HG03064 (cell line): ENCODE measurements at regions not wholly inside any gene's neighbourhood (a gene's known extent, or its start where the extent isn't known, plus 50 kb on each side); places are given as distances from the start of the nearest gene placed in this dataset.

ENCODE experiments used
- ATAC-seq: cut with Tn5 transposase; IDR thresholded peaks from one replicate; pipeline ENCODE4 v1.9.1; 2021; ENCODE audit warnings: low read depth; ENCODE audit not compliant: unreplicated experiment

DNA sequence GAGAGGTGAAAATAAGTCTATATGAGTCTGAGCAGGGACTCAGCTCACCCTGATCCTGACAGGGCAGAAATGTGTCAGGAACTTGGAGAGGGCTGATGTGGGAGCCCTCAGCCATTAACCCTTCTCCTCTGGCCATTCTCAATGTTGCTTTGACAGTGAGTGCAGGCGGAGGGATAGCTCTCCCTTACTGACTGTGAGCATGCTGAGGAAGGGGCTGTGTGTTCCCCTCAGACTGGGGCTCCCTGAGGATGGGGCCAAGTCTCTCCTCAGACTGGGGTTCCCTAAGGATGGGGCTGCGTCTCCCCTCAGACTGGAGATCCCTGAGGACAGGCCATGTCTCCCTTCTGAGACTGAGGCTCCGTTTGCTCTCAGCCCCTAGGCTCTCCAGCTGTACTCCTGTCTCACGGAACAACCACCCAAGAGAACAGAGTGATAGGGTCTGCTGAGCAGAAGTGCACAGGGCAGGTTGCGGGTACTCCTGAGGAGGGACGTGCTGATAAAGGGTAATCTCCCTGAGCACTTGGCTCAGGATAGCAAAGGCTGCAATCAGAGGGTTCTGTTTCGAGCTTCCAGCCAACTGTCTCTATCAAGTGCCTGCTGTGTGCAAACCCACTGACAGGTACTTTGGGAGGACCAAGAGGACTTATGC, 141.0 kb downstream of the MRPL14 start:
- ATAC-seq: no peak

DNA sequence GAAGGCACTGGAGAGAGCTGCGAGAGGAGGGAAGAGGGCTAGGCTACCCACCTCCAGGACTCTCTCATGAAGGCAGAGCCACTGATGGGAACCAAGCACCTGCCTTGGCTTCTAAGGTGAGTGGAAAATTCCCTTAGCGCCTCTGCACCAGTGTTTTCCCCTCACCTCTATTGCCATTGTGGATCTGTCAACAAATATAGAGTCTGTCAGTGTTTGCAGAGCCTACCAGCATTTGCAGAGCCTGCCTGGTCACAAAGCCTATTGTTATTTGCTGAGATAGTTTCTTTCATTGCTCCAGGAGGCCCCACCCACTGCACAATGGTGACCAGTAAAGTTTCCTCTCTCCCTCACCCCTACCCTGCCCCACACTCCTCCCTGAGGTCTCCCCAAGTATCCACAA, 141.9 kb downstream of the MRPL14 start:
- no peak for ATAC-seq

DNA sequence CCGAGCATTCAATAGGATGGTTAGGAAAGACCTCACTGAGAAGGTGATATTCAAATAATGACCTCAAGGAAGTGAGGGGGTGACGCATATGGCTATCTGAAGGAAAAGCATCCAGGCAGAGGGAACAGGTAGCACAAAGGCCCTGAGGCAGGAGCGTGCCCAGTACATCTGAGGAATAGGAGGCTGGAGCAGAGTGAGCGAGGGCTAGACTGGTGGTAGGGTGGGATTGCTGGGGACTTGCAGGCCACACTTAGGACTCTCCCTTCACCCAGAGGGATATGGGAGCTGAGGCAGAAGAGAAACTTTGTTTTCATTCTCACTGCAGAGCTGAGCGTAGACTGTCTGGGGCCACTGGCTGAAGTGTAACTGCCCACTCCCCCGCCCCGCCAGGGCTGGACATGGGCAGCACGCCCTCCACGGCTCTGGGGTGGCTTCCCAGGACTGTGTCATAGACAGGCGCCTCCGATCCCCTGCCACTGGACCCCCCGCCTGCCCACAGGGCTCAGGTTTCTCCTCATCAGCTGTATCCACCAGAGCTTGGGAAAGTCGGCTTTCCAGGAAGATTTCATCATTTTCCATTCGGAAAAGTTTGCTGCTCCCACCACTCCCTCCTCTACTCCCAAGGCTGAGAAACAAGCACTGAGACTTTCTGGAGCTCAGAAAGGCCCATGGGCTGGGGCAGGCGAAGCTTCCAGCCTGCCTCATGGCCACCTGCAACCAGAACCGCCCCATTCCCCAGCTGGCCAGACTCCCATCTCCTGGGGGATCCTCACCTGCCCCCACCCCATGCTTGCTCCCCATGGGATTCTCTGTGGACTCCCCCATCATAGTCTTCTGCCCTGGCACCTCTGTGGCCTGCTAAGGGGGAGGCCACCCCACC, 142.6 kb downstream of the MRPL14 start:
- ATAC-seq: no peak

DNA sequence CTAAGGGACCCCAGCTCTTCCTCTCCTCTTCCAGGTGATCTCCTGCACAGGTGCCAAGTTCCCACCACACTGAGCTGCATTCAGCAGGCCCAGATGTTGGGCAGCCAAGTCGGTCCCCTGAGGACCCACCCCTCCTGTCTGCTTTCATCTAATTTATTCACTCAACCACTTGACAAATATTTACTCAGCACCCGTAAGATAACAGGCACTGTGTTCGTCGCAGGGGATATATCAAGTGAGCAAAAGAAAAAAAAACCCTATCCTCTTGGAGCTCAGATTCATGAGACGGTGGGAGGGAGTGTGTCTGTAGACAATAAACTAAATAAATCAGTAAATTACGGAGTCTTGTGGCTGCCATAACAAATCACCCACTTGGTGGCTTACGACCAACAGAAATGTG, 143.6 kb downstream of the MRPL14 start:
- no peak for ATAC-seq

DNA sequence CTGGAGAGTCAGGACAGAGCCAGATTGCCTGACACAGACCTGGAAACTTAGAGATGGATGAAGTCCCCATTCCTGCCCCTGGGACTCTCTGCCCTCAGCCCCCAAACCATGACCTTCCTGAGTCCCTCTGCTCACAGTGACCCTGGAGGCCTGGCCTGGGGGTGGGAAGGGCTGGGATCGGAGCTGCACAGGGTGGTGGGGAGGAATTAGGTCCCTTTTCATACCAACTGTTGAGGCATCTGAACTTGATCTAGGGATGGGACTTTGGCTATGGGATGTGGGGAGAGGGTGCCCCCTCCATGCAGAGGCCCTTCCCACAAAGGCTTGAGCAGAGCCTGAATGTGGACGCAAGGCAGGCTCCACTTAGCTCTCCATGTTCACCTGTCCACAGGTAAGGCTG, 144.1 kb downstream of the MRPL14 start:
- no peak for ATAC-seq

DNA sequence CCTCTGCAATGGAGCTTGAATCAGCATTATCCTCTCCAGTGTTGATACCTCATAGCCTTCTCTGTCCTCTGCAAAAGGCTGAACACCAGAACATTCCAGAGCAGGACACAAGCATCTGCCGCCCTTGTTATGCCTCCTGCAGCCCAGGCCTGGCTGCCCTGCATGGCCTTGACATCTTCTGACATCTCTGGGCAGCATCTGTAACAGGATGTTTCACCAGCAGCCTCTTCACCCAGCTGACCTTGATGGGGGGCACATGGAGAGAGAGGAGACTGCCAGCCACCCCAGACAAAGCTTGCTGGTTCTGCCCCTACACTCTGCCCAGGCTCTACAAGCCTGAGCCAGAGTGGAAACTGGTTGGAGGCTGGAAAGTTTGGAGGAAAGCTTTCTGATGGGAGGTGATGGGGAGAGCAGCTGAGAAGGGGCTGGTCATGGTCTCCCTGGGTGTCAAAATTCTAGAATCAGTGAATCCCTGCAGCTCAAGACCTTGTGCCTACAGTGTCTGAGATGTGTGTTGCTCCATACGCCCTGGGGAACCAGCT, 145.1 kb downstream of the MRPL14 start:
- no peak for ATAC-seq

DNA sequence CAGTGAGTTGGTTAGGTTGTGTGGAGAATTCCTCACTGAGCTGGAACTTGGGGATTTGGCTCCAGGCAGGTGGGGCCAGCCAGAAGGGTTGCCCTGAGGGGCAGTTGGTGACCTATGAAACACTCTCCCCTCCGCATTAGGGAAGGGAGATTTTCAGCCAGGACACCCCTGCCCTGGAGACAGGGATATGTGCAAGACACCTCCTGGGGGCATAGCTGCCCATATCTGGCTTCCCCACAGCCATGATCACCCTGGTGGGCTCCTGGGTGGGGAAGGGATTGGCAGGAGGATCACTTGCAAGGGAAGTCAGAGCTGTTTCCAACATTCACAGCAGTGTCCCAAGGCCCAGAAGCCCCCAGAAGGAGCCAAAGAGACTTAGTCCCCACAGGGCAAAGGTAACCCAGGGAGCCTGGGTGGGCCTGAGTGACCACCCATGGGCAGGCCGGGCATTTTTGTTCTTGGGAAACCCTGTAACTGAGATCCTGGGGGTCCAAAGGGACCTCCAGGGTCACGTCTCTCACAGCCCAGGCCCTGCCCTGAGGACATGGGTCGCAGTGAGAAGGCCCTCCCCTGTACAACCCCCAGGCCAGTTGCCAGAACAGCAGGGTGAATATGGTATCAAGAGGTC, 145.8 kb downstream of the MRPL14 start:
- ATAC-seq: no peak

DNA sequence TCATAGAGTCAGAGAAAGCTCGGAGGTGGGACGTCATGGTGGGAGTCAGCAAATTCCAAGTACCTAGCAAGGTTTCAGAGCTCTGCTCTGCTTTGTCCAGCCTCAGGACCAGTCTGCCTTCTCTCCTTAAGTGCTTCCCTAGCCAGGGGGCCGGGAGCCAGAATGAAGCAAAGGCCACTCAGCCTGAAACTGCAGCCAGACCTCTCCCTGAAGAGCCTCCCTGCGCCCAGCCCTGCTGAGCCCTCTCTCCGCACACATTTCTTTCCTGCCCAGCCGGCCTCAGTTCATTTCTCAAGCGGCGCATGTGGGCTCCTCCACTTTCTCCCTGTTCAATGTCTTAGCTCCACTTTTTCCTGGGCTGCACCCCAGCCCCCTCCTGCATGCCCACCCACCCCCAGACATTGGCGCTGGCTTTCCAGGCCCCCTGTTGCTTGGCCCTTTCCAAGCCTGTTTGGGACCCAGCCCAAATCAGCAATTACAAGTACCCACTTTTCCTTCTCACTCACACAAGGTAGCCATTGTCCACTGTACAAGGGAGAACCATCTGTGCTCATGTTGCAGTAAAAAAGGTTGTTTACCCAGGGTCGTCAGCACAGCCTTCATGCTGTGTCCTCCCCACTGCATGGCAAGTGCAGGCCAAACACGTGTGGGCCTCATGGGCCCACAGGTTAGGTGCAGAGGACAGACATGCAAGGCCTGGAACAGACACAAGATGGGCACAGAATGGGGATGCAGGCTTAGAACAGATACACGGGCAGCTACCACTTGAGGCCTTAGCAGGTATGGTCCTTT, 147.1 kb downstream of the MRPL14 start:
- no peak for ATAC-seq

DNA sequence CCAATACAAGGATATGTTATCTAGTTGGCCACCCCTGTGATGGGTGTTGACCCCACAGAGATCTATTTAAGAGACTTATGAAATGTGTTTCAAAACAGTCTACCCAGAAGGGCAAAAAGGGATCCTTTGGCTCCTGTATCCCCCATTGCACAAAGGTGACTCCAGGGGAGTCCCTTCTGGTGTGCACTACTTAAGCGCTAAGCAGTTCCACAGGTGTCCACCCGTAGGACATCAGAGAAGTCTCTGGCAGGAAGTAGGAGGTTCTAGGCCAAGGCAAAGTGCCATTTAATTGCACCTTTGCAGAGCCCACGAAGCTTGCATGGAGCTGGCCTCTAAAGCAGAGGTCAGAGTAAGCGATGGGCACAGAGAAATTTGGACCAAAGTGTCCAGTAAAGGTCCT, 147.7 kb downstream of the MRPL14 start:
- no peak for ATAC-seq

DNA sequence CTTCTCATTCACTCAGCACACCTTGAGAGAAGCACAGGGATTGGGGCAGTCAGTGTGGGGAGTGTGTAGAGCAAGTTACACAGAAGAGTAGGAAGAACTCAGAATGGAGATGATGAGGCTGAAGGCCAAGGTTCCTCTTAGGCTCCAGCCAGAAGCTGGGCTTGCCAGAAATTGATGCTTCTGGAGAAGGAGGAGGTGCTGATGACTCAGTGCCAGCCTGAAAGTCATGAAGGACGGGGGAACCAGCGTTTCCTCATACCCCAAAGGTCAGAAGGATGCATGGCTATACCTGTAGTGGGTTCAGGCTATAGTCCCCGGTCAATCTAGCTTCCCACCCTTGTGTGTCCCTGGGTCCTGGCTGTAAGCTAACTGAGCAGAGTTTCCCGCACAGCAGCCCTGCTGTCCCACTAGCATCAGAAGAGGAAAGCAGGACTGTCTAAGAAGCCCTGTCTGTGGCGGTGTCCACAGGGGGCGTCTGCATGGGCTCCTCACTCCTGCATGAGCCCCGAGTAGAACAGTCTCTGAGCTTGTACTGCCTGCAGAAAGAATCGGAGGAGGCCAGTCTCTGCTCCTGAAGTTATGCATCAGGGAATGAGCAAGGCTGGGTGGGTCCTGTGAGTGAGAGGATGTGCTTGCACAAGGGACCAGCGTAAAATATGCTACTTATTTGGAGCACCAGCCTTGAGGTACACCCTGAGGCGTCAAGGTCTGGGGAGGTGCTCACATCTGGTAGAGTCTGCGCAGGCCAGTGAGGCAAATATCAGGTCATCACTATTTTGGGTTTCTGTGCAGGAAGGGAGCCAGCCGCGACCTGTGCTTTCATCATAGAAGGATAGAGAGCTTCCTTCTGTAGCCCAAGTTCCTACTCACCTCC, 148.5 kb downstream of the MRPL14 start:
- no peak for ATAC-seq

DNA sequence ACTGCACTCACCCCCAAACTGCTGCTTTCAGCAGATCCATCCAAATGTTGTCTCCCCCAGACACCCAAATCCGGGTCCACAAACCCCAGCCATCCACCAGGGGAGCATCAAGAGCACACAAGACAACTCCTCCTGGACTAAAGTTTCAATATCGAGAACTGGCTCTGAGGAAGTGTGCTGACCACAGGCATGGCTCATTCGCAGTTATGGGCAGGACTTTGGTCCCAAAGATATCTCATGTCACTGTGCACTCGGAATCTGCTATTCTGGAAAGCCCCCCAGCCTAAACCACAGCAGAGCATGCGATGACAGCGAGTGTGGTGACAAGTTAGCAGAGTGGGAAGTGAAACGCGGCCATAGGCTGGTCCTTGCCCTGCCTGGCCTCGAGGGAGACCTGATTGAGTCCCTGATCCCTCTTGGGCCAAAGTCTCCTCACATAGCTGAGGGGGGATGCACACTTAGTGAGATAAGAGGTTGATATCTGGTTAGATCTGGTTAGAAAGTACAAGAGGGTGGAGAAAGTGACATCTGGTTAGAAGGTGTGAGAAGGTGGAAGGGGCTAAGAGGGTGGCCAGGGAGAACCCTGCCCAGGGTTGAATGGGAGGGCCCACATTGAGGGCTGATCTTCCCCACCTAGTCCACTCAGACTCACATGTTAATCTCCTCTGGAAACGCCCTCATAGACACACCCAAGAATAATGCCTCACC, 149.7 kb downstream of the MRPL14 start:
- ATAC-seq: no peak

DNA sequence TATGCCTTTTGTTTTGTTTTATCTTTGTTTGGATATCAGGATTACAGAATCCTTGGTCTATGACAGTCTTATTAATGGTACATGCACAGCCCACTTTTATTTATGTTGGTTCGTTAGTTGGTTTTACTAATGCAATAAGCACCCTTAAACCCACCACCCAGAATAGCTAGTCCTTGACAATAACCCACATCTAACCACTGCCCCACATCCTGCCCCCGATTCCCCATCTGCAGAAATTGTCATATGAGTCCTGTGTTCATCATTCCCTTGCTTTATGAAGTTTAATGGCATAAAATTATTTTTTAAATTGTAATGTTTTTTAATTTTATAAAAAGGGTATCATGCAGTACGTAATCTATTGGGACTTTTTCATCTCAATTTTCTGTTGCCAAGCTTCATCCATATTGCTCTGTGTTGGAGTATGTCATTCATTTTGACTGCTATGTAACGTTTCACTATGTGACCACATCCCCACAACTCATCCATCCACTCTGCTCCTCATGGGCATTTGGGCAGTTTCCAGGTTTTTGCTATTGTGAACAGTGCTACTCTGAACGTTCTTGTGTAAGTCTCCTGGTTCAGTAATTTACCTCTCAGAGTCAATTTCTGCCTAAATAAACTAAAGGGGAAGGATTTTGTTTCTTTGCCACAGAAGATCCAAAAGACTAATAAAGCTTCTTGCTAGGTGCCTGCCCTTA, 150.4 kb downstream of the MRPL14 start:
- no peak for ATAC-seq

DNA sequence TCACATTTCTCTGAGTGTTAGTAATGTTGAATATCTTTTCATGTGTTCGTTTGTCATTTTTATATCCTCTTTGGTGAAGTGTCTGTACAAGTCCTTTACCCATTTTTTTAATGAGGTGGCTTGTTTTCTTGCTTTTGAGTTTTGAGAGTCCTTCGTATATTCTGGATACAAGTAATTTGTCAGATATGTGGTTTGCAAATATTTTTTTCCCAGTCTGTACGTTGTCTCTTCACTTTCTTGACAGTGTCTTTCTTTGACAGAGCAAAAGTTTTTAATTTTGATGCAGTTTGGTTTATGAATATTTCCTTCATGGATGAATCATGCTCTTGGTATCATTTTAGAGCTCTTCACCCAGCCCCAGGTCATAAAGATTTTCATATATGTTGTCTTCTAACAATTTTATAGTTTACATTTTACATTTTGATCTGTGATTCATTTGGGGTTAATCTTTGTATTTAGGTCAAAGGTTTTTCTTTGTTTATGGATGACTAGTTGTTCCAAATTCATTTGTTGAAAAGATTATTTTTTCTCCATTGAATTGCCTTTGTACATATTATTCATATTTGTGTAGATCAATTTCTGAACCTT, 152.5 kb downstream of the MRPL14 start:
- no peak for ATAC-seq

DNA sequence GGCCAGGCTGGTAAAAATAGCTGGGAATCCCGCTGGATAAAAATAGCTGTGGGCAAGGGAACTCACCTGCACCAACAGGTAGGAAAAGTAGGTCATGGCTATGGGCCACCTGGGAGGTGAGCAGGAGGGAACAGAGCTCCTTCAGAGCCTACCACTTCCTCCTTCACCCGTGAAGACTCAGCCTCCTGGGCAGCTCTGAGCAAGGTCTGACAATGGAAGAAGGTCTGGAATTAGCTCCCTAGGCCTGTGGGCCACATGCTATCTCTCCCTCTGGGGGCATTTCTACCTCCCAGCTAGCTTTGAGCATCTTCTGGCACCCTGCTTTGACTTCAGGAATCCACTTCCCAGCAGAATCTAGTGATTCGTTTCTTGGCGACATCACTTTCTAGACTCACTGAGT, 153.9 kb downstream of the MRPL14 start:
- ATAC-seq: no peak

DNA sequence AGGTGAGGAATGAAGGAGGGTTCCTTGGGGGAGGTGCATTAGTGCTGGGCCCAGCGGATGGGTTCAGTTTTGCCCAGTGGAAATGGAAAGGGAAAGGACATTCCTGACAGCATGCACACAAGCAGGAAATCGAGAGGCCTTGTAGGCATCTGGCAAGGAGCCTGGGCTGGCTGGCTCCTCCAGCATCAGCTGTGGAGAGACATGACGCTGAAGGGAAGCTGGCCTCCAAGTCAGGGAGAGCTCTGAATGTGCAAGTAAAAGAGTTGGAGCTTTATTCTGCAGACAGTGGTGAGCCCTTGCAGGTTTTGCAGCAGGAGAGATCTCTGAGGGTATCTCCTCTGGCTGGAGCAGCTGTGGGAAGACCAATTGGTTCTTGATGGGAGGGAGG, 154.3 kb downstream of the MRPL14 start:
- ATAC-seq: no peak

DNA sequence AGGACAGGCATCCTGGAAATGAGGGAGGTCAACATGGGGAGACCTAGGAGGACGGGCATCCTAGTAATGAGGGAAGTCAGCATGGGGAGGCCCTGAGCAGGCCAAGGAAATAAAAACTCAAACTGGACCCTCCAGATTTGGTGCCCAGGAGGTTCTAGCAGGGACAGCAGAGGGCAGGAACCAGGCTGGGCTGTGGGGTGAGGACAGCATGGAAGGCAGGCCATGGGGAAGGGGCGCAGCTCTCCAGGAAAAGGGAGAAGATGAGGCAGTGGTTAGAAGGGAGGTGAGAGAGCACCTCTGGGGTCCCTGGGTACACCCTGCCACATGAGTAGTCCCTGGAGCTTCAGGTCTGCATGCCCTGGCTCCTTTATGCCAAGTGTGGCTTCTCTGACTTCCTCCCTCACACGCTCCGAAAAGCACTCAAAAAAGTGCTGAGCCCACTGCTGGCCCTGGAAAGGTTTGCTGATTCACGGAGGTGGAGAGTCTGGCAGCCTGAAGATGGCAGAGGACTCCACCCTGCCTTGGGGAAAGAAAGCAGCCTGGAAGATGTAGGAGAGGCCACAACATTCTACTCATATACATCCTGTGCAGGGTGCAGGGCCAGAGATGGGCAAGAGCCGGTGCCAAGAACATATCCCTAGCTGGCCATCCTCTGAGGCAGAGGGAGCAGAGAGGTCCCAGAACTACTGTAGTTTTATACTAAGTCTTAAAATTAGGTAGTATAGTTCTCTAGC, 154.9 kb downstream of the MRPL14 start:
- no peak for ATAC-seq

DNA sequence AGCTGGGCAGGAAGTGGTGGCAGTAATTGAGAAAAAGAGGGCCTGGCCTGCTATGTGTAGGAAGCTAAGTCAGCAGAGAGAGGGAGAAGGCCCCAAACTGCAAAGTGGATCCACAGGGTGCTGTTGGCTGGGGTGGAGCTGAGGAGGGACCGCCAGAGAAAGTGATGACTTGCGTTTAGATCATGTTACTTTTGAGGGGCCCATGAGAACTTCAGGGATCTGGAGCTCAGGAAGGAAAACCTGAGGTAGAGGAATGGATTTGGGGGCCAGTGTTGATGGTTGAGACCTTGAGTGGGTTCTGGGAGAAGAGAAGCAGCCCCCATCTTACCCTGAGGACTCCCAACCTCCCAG, 155.5 kb downstream of the MRPL14 start:
- no peak for ATAC-seq
